ENCODE measurements at regions not wholly inside any gene's neighbourhood (a gene's known extent, or its start where the extent isn't known, plus 50 kb on each side); places are given as distances from the start of the nearest gene placed in this dataset.

GRCh38 chr7:93819699-93820098 is 70.9 kb downstream of the TFPI2 start:
- no peaks in the 10 kb centered on the region for H3K4me1 ChIP-seq (replicated peaks in 1 of 2)
- H3K9me3 ChIP-seq (replicated peaks in 1 of 3): no peaks in the 10 kb centered on the region
- WGBS, 4 donors: 88 to 92% (median 90%) methylated on average over 7 of the region's 7 CpGs
- no peak for DNase-seq
- TF ChIP-seq CTCF (IDR thresholded peaks at IDR 0.05) (no peak), POLR2A (IDR thresholded peaks at IDR 0.05) (no peak)
- no peak overlapping the region for H3K27ac ChIP-seq
- no peaks in the 10 kb centered on the region for H3K36me3 ChIP-seq (replicated peaks in 1 of 2)
- no peaks in the 10 kb centered on the region for H3K27me3 ChIP-seq
- intact Hi-C loops (cut with DNase I): no loop called here
- H3K4me3 ChIP-seq: no peak overlapping the region

GRCh38 chr7:93817526-93817925 is 73.0 kb downstream of the TFPI2 start:
- H3K4me3 ChIP-seq: no peak overlapping the region
- WGBS, 4 donors: 31 to 48% (median 37%) methylated on average over 1 of the region's 1 CpG
- DNase-seq: no peak
- intact Hi-C loops (cut with DNase I): no loop called here
- no peak for TF ChIP-seq CTCF (IDR thresholded peaks at IDR 0.05)
- no peak for TF ChIP-seq POLR2A (IDR thresholded peaks at IDR 0.05)
- no peak overlapping the region for H3K27ac ChIP-seq
- no peaks in the 10 kb centered on the region for H3K36me3 ChIP-seq (replicated peaks in 1 of 2)
- no peaks in the 10 kb centered on the region for H3K27me3 ChIP-seq
- no peaks in the 10 kb centered on the region for H3K4me1 ChIP-seq (replicated peaks in 1 of 2)
- no peaks in the 10 kb centered on the region for H3K9me3 ChIP-seq (replicated peaks in 1 of 3)

- H3K27ac ChIP-seq: no peak overlapping the region
- H3K9me3 ChIP-seq (replicated peaks in 1 of 3): no peaks in the 10 kb centered on the region
- H3K4me3 ChIP-seq: no peak overlapping the region
- intact Hi-C loops (cut with DNase I): no loop called here
- no peaks in the 10 kb centered on the region for H3K4me1 ChIP-seq (replicated peaks in 1 of 2)
- no peak for DNase-seq
- H3K36me3 ChIP-seq (replicated peaks in 1 of 2): no peaks in the 10 kb centered on the region
- TF ChIP-seq POLR2A (IDR thresholded peaks at IDR 0.05) (no peak), CTCF (IDR thresholded peaks at IDR 0.05) (no peak)
- no peaks in the 10 kb centered on the region for H3K27me3 ChIP-seq
Observed at GRCh38 chr7:93817004-93817403, 73.5 kb downstream of the TFPI2 start.

GRCh38 chr7:93813514-93813913 is 77.0 kb downstream of the TFPI2 start:
- TF ChIP-seq CTCF (IDR thresholded peaks at IDR 0.05) (no peak), POLR2A (IDR thresholded peaks at IDR 0.05) (no peak)

More at GRCh38 chr7:93813514-93813913, 77.0 kb downstream of the TFPI2 start:
- Histone ChIP-seq H3K36me3 (replicated peaks in 1 of 2) (no peaks in the 10 kb centered on the region), H3K4me1 (replicated peaks in 1 of 2) (no peaks in the 10 kb centered on the region), H3K27me3 (no peaks in the 10 kb centered on the region), H3K9me3 (replicated peaks in 1 of 3) (no peaks in the 10 kb centered on the region), H3K4me3 (no peak overlapping the region), H3K27ac (no peak overlapping the region)
- WGBS, 4 donors: 74 to 78% (median 76%) methylated on average over 1 of the region's 1 CpG
- intact Hi-C loops (cut with DNase I): no loop called here
- DNase-seq: no peak
